SK-N-SH (cell line): ENCODE measurements at regions not wholly inside any gene's neighbourhood (a gene's known extent, or its start where the extent isn't known, plus 50 kb on each side); places are given as distances from the start of the nearest gene placed in this dataset.

ENCODE experiments used
- CTCF ChIA-PET: fragments of 300-600, 350-600 bp; formaldehyde crosslinking; extraction: SDS; loops from one replicate; lab custom pipeline; 2021; lab: Yijun Ruan, JAX
- POLR2A ChIA-PET: fragments of 350-600 bp; sonication (Branson Sonifier 250); formaldehyde crosslinking; extraction: SDS; loops from one replicate; lab custom pipeline; 2020; ENCODE audit warnings: antibody characterized with exemption, inconsistent platforms; lab: Yijun Ruan, JAX
- DNase-seq: peaks from one replicate; pipeline ENCODE4 v3.0.0; 2012
- H2AFZ ChIP-seq: fragments of 200-600 bp; sonication (generic); 2 replicates; pipeline ENCODE4 v1.8.1; 2016; ENCODE audit warnings: antibody characterized with exemption, mild to moderate bottlenecking, low read depth
- H3F3A ChIP-seq: fragments of 200-600 bp; sonication (generic); replicated peaks from 2 replicates; pipeline ENCODE3; 2016; ENCODE audit warnings: antibody characterized with exemption, mild to moderate bottlenecking; ENCODE audit not compliant: insufficient read depth
- H3K27ac ChIP-seq, 2 experiments: fragments of 200-500 bp in 1 of 2; fragments of 200-600 bp in 1 of 2; sonication (Bioruptor generic) in 1 of 2; sonication (generic), shearing (Covaris generic) in 1 of 2; 2 replicates each; pipeline versions ENCODE4 v1.5.1 to v1.6.1; 2014 to 2016; ENCODE audit warnings: low read depth in 2 of 2, inconsistent platforms in 1 of 2, low read length in 1 of 2, mild to moderate bottlenecking in 1 of 2, mixed read lengths in 1 of 2
- H3K27me3 ChIP-seq: fragments of 200-600 bp; sonication (generic), shearing (Covaris generic); 2 replicates; pipeline ENCODE4 v1.6.1; 2016; ENCODE audit warnings: mixed run types; ENCODE audit not compliant: insufficient read depth
- H3K36me3 ChIP-seq, 2 experiments: fragments of 200-500 bp in 1 of 2; fragments of 200-600 bp in 1 of 2; sonication (Bioruptor generic) in 1 of 2; sonication (generic) in 1 of 2; replicated peaks in 1 of 2; 2 replicates each; pipeline versions ENCODE3 to v1.5.1; 2014 to 2016; ENCODE audit warnings: low read length in 1 of 2, mild to moderate bottlenecking in 1 of 2; ENCODE audit not compliant: insufficient read depth in 2 of 2, control insufficient read depth in 1 of 2
- H3K4me1 ChIP-seq, 2 experiments: fragments of 200-500 bp in 1 of 2; fragments of 200-600 bp in 1 of 2; sonication (Bioruptor generic) in 1 of 2; sonication (generic), shearing (Covaris generic) in 1 of 2; 2 replicates each; pipeline versions ENCODE4 v1.5.1 to v1.6.1; 2014 to 2016; ENCODE audit warnings: low read depth in 1 of 2, low read length in 1 of 2, mixed run types in 1 of 2; ENCODE audit not compliant: insufficient read depth in 2 of 2, control insufficient read depth in 1 of 2
- H3K4me2 ChIP-seq: fragments of 200-600 bp; sonication (generic), shearing (Covaris generic); 2 replicates; pipeline ENCODE4 v1.6.1; 2017; ENCODE audit warnings: mixed run types
- H3K4me3 ChIP-seq, 2 experiments: fragments of 200-500 bp in 1 of 2; fragments of 200-600 bp in 1 of 2; sonication (Bioruptor generic) in 1 of 2; sonication (generic), shearing (Covaris generic) in 1 of 2; 2 replicates each; pipeline versions ENCODE4 v1.5.1 to v1.8.1; 2014 to 2016; ENCODE audit warnings: low read depth in 2 of 2, inconsistent platforms in 1 of 2, low read length in 1 of 2, mild to moderate bottlenecking in 1 of 2, mixed read lengths in 1 of 2, moderate library complexity in 1 of 2
- H3K79me2 ChIP-seq: fragments of 200-600 bp; sonication (generic); 2 replicates; pipeline ENCODE4 v1.8.1; 2017; ENCODE audit warnings: mild to moderate bottlenecking; ENCODE audit not compliant: insufficient read depth
- H3K9ac ChIP-seq: fragments of 200-600 bp; sonication (generic); 2 replicates; pipeline ENCODE4 v1.6.1; 2017; ENCODE audit warnings: mixed run types
- H3K9me2 ChIP-seq: fragments of 200-600 bp; sonication (generic); 2 replicates; pipeline ENCODE4 v1.6.1; 2017; ENCODE audit warnings: mixed run types
- H3K9me3 ChIP-seq: fragments of 200-600 bp; sonication (generic); 2 replicates; pipeline ENCODE4 v1.6.1; 2017; ENCODE audit warnings: mixed run types, mild to moderate bottlenecking, moderate library complexity
- H4K20me1 ChIP-seq: fragments of 200-600 bp; sonication (generic); 2 replicates; pipeline ENCODE4 v1.6.1; 2017; ENCODE audit warnings: mild to moderate bottlenecking, mixed run types; ENCODE audit not compliant: insufficient read depth
- CHD2 ChIP-seq: fragments of 150-350 bp; IDR thresholded peaks from 2 replicates; pipeline ENCODE4 v1.6.1; 2018; ENCODE audit warnings: low read length; ENCODE audit not compliant: partially characterized antibody
- EZH2phosphoT487 ChIP-seq: fragments of 200-600 bp; sonication (generic); IDR thresholded peaks from 2 replicates; pipeline ENCODE4 v1.6.1; 2017; ENCODE audit warnings: low read depth, mixed run types, mild to moderate bottlenecking, antibody characterized with exemption, moderate library complexity, borderline replicate concordance
- FOSL2 ChIP-seq: IDR thresholded peaks from 2 replicates; pipeline ENCODE4 v1.4.0; 2012; ENCODE audit warnings: low read depth, mild to moderate bottlenecking, moderate library complexity, borderline replicate concordance
- FOXM1 ChIP-seq: IDR thresholded peaks from 2 replicates; pipeline ENCODE4 v1.4.0; 2012; ENCODE audit warnings: low read depth, mild to moderate bottlenecking
- GATA2 ChIP-seq: sonication (generic); formaldehyde crosslinking; IDR thresholded peaks from 2 replicates; pipeline ENCODE4 v1.5.0; 2020; ENCODE audit warnings: mild to moderate bottlenecking, missing genetic modification reagents
- MEF2A ChIP-seq: IDR thresholded peaks from 2 replicates; pipeline ENCODE4 v1.4.0; 2012; ENCODE audit warnings: low read depth, borderline replicate concordance
- NRF1 ChIP-seq: IDR thresholded peaks from 2 replicates; pipeline ENCODE4 v1.6.1; 2012; ENCODE audit warnings: low read depth, mild to moderate bottlenecking, low read length
- PBX3 ChIP-seq: IDR thresholded peaks from 2 replicates; pipeline ENCODE4; 2012
- POLR2AphosphoS5 ChIP-seq: IDR thresholded peaks from 2 replicates; pipeline ENCODE4 v1.6.1; 2012; ENCODE audit warnings: low read depth, low read length
- REST ChIP-seq: IDR thresholded peaks from 2 replicates; pipeline ENCODE4 v1.6.1; 2012; ENCODE audit warnings: mild to moderate bottlenecking, low read depth, low read length, moderate library complexity
- RXRA ChIP-seq: IDR thresholded peaks from 2 replicates; pipeline ENCODE4 v1.4.0; 2012; ENCODE audit warnings: low read depth, mild to moderate bottlenecking, borderline replicate concordance
- SMC3 ChIP-seq: IDR thresholded peaks from 2 replicates; pipeline ENCODE4 v1.6.1; 2012; ENCODE audit warnings: low read depth, low read length, improper control_type of control experiment
- TCF12 ChIP-seq: IDR thresholded peaks from 2 replicates; pipeline ENCODE4 v1.4.0; 2012
- USF2 ChIP-seq: fragments of 150-350 bp; IDR thresholded peaks from 2 replicates; pipeline ENCODE4 v1.6.1; 2017; ENCODE audit warnings: antibody characterized with exemption, low read length, low read depth, borderline replicate concordance
- ZBTB33 ChIP-seq: IDR thresholded peaks from 2 replicates; pipeline ENCODE4 v1.4.0; 2012; ENCODE audit warnings: low read depth, borderline replicate concordance
- WGBS: methylation state at CpG from one replicate; pipeline ENCODE4 v1.1.6; 2017; ENCODE audit warnings: low lambda C conversion rate; 5-methylcytosine and 5-hydroxymethylcytosine counted together
- TF ChIP-seq, protein P1 (sequence below): IDR thresholded peaks from 2 replicates; pipeline ENCODE4 v1.4.0; 2012; ENCODE audit warnings: low read depth

- Histone ChIP-seq H3K4me2 (no peak overlapping the region), H2AFZ (no peak overlapping the region), H3K9me2 (no peaks in the 10 kb centered on the region), H3K27me3 (no peaks in the 10 kb centered on the region), H3K36me3 (no peaks in the 10 kb centered on the region), H3K9ac (no peak overlapping the region), H3K27ac (no peak overlapping the region), H3K4me3 (no peak overlapping the region), H3K4me1 (no peaks in the 10 kb centered on the region), H3F3A (no peaks in the 10 kb centered on the region), H3K79me2 (no peaks in the 10 kb centered on the region), H3K9me3 (peaks cover 6% of the 10 kb centered on the region), H4K20me1 (no peaks in the 10 kb centered on the region)
- no peak for DNase-seq
- TF ChIP-seq EZH2phosphoT487: no peak
- CTCF ChIA-PET: interaction anchor here (0.9 to 1.2 kb wide), 2 partner anchors 11 to 893 kb away, joined by 3 read pairs; no protein-coding TSS in a partner anchor
- POLR2A ChIA-PET: no interaction called here
Measured at GRCh38 chr1:106249365-106249764, 807.1 kb upstream of the PRMT6 start.

GRCh38 chr1:106249810-106250209 lies 806.7 kb upstream of the PRMT6 start:
- DNase-seq: no peak
- Histone ChIP-seq H3K9me2 (no peaks in the 10 kb centered on the region), H3K9ac (no peak overlapping the region), H4K20me1 (no peaks in the 10 kb centered on the region), H3F3A (no peaks in the 10 kb centered on the region), H3K4me2 (no peak overlapping the region), H2AFZ (no peak overlapping the region), H3K36me3 (no peaks in the 10 kb centered on the region), H3K79me2 (no peaks in the 10 kb centered on the region), H3K27me3 (no peaks in the 10 kb centered on the region), H3K4me3 (no peak overlapping the region), H3K27ac (no peak overlapping the region), H3K9me3 (peaks cover 6% of the 10 kb centered on the region), H3K4me1 (no peaks in the 10 kb centered on the region)
- 35% methylated on average over 5 of the region's 5 CpGs for WGBS
- ChIA-PET CTCF (interaction anchor here (1.2 kb wide), 1 partner anchor 12 kb away, joined by 3 read pairs; no protein-coding TSS in a partner anchor), POLR2A (no interaction called here)
- TF ChIP-seq REST (no peak), NRF1 (no peak), GATA2 (CRISPR knock-in tag) (no peak), USF2 (no peak), TCF12 (no peak), EZH2phosphoT487 (no peak), POLR2AphosphoS5 (no peak), FOSL2 (no peak), CHD2 (no peak), SMC3 (no peak), PBX3 (no peak), MEF2A (no peak), RXRA (no peak), ZBTB33 (no peak), FOXM1 (no peak)
- TF ChIP-seq, protein P1, sequence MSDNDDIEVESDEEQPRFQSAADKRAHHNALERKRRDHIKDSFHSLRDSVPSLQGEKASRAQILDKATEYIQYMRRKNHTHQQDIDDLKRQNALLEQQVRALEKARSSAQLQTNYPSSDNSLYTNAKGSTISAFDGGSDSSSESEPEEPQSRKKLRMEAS: no peak
